ENCODE measurements at regions not wholly inside any gene's neighbourhood (a gene's known extent, or its start where the extent isn't known, plus 50 kb on each side); places are given as distances from the start of the nearest gene placed in this dataset.

DNA sequence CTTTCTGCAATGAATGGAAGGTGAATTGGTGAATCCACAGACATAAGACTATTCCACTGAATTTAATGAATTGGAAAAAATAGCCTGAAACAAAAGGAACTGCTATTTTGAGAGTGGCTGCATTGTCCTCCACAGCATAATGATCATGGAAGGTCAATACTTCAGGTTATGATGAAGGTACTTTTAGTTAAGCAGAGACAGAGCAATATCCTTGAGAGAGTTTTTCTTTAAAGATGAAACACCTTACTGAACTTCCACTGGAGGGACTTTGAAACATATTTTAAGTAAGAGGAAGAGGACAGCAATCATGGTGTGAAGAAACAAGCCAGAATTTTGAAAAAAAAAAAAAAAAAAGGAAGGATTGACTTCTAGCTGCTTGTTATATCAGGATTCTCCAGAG lies 68.8 kb upstream of the DPP10 start:
- no peak for DNase-seq (ENCODE audit: low read depth, low spot score)
- no peaks in the 10 kb centered on the region for H3K36me3 ChIP-seq (ENCODE audit: control insufficient read depth in 2 of 2, insufficient read depth in 2 of 2, low read length in 1 of 2)
- ChIA-PET POLR2A (no interaction called here), SMC1A (ENCODE audit: uncharacterized antibody, unreplicated experiment) (no interaction called here), RAD21 (ENCODE audit: unreplicated experiment) (no interaction called here), CTCF (no interaction called here)
- intact Hi-C loops (cut with micrococcal nuclease; ENCODE audit: unreplicated experiment) = no loop called here
- no TSS peak for BruUV-seq (replicated peaks)
- H3K27me3 ChIP-seq (replicated peaks in 1 of 2; ENCODE audit: control insufficient read depth in 2 of 2, insufficient read depth in 2 of 2, low read length in 1 of 2) = no peaks in the 10 kb centered on the region
- H2AFZ ChIP-seq (ENCODE audit: control insufficient read depth, low read depth, low read length) = no peak overlapping the region
- ATAC-seq = no peak
- H3K4me3 ChIP-seq = no peak overlapping the region
- no peaks in the 10 kb centered on the region for H3K4me1 ChIP-seq (ENCODE audit: control insufficient read depth, insufficient read depth, low read length)
- in situ Hi-C loops (cut with MboI) = no loop called here
- H4K20me1 ChIP-seq (ENCODE audit: control insufficient read depth, insufficient read depth) = no peaks in the 10 kb centered on the region
- H3K9me3 ChIP-seq (replicated peaks; ENCODE audit: control insufficient read depth, insufficient read depth, low read length) = no peaks in the 10 kb centered on the region; the same call in 2 of the 3 replicates
- H3K4me2 ChIP-seq (ENCODE audit: control insufficient read depth, insufficient read depth) = no peak overlapping the region
- H3K79me2 ChIP-seq (ENCODE audit: control insufficient read depth, insufficient read depth, low read length) = no peaks in the 10 kb centered on the region
- no peak overlapping the region for H3K27ac ChIP-seq (ENCODE audit: control insufficient read depth, insufficient read depth)
- no peak overlapping the region for H3K9ac ChIP-seq (ENCODE audit: control insufficient read depth, insufficient read depth, low read length)
- FAIRE-seq = no peak
- TF ChIP-seq PML (IDR thresholded peaks at IDR 0.05; ENCODE audit: low read length) = no peak
- no peak for TF ChIP-seq ATF7 (IDR thresholded peaks at IDR 0.05; ENCODE audit: low read depth)
- TF ChIP-seq ZNF384 (IDR thresholded peaks at IDR 0.05; ENCODE audit: borderline replicate concordance, low read depth, low read length) = no peak
- TF ChIP-seq, protein P1, sequence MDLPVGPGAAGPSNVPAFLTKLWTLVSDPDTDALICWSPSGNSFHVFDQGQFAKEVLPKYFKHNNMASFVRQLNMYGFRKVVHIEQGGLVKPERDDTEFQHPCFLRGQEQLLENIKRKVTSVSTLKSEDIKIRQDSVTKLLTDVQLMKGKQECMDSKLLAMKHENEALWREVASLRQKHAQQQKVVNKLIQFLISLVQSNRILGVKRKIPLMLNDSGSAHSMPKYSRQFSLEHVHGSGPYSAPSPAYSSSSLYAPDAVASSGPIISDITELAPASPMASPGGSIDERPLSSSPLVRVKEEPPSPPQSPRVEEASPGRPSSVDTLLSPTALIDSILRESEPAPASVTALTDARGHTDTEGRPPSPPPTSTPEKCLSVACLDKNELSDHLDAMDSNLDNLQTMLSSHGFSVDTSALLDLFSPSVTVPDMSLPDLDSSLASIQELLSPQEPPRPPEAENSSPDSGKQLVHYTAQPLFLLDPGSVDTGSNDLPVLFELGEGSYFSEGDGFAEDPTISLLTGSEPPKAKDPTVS (IDR thresholded peaks at IDR 0.05; ENCODE audit: low read depth, low read length) = no peak
- TF ChIP-seq, protein P2, sequence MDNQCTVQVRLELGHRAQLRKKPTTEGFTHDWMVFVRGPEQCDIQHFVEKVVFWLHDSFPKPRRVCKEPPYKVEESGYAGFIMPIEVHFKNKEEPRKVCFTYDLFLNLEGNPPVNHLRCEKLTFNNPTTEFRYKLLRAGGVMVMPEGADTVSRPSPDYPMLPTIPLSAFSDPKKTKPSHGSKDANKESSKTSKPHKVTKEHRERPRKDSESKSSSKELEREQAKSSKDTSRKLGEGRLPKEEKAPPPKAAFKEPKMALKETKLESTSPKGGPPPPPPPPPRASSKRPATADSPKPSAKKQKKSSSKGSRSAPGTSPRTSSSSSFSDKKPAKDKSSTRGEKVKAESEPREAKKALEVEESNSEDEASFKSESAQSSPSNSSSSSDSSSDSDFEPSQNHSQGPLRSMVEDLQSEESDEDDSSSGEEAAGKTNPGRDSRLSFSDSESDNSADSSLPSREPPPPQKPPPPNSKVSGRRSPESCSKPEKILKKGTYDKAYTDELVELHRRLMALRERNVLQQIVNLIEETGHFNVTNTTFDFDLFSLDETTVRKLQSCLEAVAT (IDR thresholded peaks at IDR 0.05) = no peak
- no peak for TF ChIP-seq ZSCAN29 (IDR thresholded peaks at IDR 0.05)
- no peak for TF ChIP-seq POLR2AphosphoS2 (IDR thresholded peaks at IDR 0.05; ENCODE audit: low read depth, low read length)
- TF ChIP-seq NFXL1 (IDR thresholded peaks at IDR 0.05; ENCODE audit: borderline replicate concordance) = no peak
- TF ChIP-seq, protein P3, sequence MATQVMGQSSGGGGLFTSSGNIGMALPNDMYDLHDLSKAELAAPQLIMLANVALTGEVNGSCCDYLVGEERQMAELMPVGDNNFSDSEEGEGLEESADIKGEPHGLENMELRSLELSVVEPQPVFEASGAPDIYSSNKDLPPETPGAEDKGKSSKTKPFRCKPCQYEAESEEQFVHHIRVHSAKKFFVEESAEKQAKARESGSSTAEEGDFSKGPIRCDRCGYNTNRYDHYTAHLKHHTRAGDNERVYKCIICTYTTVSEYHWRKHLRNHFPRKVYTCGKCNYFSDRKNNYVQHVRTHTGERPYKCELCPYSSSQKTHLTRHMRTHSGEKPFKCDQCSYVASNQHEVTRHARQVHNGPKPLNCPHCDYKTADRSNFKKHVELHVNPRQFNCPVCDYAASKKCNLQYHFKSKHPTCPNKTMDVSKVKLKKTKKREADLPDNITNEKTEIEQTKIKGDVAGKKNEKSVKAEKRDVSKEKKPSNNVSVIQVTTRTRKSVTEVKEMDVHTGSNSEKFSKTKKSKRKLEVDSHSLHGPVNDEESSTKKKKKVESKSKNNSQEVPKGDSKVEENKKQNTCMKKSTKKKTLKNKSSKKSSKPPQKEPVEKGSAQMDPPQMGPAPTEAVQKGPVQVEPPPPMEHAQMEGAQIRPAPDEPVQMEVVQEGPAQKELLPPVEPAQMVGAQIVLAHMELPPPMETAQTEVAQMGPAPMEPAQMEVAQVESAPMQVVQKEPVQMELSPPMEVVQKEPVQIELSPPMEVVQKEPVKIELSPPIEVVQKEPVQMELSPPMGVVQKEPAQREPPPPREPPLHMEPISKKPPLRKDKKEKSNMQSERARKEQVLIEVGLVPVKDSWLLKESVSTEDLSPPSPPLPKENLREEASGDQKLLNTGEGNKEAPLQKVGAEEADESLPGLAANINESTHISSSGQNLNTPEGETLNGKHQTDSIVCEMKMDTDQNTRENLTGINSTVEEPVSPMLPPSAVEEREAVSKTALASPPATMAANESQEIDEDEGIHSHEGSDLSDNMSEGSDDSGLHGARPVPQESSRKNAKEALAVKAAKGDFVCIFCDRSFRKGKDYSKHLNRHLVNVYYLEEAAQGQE (IDR thresholded peaks at IDR 0.05; ENCODE audit: low read depth, low read length) = no peak
- TF ChIP-seq MTA3 (IDR thresholded peaks at IDR 0.05; ENCODE audit: borderline replicate concordance, low read length) = no peak
- TF ChIP-seq, protein P4, sequence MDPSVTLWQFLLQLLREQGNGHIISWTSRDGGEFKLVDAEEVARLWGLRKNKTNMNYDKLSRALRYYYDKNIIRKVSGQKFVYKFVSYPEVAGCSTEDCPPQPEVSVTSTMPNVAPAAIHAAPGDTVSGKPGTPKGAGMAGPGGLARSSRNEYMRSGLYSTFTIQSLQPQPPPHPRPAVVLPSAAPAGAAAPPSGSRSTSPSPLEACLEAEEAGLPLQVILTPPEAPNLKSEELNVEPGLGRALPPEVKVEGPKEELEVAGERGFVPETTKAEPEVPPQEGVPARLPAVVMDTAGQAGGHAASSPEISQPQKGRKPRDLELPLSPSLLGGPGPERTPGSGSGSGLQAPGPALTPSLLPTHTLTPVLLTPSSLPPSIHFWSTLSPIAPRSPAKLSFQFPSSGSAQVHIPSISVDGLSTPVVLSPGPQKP (IDR thresholded peaks at IDR 0.05; ENCODE audit: low read depth, low read length) = no peak
- TF ChIP-seq, protein P5, sequence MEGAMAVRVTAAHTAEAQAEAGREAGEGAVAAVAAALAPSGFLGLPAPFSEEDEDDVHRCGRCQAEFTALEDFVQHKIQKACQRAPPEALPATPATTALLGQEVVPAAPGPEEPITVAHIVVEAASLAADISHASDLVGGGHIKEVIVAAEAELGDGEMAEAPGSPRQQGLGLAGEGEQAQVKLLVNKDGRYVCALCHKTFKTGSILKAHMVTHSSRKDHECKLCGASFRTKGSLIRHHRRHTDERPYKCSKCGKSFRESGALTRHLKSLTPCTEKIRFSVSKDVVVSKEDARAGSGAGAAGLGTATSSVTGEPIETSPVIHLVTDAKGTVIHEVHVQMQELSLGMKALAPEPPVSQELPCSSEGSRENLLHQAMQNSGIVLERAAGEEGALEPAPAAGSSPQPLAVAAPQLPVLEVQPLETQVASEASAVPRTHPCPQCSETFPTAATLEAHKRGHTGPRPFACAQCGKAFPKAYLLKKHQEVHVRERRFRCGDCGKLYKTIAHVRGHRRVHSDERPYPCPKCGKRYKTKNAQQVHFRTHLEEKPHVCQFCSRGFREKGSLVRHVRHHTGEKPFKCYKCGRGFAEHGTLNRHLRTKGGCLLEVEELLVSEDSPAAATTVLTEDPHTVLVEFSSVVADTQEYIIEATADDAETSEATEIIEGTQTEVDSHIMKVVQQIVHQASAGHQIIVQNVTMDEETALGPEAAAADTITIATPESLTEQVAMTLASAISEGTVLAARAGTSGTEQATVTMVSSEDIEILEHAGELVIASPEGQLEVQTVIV (IDR thresholded peaks at IDR 0.05; ENCODE audit: borderline replicate concordance, partially characterized antibody) = no peak
- TF ChIP-seq HDGF (IDR thresholded peaks at IDR 0.05) = no peak
- TF ChIP-seq STAT1 (conservative IDR thresholded peaks at IDR 0.05) = no peak
- no peak for TF ChIP-seq MYC (IDR thresholded peaks at IDR 0.05; ENCODE audit: insufficient read depth, insufficient read length, insufficient replicate concordance, low read length, severe bottlenecking)
- no peak for TF ChIP-seq ZZZ3 (IDR thresholded peaks at IDR 0.05; ENCODE audit: control insufficient read depth, insufficient read length, low read depth)
- TF ChIP-seq RBBP5 (conservative IDR thresholded peaks at IDR 0.05) = no peak
